ENCODE measurements at regions not wholly inside any gene's neighbourhood (a gene's known extent, or its start where the extent isn't known, plus 50 kb on each side); places are given as distances from the start of the nearest gene placed in this dataset.

DNA sequence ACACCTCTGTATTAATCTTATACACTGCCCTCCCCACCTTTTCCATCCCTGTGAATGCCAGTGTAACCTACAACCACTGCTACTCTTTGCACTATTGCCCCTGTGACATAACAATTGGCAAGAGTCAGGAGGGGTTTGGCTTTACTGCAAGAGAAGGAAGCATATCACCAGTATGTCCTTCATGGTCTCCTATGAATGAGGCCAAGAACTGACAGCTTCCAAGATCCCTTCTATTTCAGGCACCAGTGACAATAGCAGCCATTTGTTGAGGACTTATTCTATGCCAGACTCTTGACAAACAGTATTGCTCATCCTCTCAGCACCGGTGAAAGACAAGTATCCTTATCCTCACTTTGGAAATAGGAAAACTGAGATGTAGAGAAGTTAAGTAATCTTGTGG, 363.9 kb downstream of the MID1IP1 start:
- no peak for ATAC-seq

DNA sequence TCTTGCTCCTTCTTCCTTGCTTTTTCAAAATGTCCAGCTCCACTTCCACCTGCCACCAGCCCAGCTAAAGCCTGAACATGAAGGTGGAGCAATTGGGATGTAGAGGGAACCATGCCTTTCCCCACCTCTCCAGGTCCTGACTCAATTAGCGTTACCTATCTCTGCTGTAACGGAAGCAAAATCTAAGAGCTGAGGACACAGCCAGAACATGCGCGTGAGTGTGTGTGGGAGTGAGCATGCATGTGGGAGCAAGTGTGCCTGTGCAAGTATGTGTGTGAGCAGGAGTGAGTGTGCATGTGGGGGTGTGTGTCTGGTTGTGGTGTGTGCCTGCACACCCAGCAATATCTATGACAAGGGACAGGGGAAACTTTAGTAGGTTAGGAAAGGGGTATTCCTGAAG, 364.5 kb downstream of the MID1IP1 start:
- DNase-seq (ENCODE audit: low spot score): no peak
- ATAC-seq: no peak

More for the DNA sequence above, 363.9 kb downstream of the MID1IP1 start:
- DNase-seq (ENCODE audit: low spot score): no peak

DNA sequence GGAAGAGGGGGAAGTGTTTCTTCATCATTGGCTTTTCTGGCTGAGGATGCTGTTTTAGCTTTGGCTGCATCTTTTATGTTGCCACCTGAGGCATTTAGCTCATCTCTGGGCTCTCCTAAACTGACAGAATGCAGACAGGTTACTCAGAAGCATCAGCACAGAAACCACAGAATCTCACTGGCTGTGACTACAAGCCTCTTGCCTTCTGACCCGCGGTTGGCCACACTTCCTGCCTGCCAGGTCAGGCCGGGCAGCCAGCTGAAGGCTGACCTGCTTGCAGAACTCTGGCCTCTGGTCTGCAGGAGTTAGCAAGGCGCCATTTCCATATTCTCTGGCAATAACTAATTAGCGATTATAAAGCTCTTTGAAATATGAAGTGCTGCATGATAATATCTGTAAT, 366.5 kb downstream of the MID1IP1 start:
- ATAC-seq (no peak), DNase-seq (ENCODE audit: low spot score) (no peak)

DNA sequence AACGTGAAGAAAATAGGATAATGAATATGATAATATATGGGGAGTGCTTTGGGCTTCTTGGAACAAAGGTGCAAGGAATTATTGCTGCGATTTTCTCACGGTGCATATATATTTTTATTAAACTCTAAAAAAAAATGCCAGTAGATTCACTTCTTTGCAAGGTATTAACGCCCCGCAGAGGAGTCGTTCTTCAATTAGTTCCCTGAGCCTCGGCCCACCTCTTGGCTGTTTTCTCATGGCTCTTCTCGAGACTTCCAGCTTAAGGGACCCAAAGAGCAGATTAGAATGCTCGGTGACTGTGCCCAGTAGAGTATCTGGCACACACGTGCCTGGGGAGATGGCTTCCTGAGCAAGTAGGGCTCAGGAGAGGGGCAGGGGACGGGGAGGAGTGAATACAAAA, 367.4 kb downstream of the MID1IP1 start:
- DNase-seq (ENCODE audit: low spot score) (no peak), ATAC-seq (no peak)

DNA sequence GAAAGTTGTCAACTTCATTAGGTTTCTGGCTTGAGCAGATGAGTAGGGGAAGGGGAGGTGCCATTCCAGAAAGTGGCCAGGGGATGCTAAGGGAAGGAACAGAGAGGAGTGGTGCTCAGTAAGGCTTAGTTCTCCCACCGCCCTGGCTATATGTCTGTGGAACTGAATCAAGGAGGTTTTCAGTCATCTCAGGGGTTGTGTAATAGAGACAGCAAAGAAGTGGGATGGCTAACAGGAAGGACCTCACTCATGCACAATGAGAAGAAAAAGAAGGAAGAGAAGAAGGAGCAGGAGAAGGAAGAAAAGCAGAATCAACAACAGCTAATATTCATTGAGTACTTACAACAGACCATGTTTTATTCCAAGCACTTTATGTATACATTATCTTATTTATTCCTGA, 368.7 kb downstream of the MID1IP1 start:
- DNase-seq (ENCODE audit: low spot score) (no peak), ATAC-seq (no peak)

DNA sequence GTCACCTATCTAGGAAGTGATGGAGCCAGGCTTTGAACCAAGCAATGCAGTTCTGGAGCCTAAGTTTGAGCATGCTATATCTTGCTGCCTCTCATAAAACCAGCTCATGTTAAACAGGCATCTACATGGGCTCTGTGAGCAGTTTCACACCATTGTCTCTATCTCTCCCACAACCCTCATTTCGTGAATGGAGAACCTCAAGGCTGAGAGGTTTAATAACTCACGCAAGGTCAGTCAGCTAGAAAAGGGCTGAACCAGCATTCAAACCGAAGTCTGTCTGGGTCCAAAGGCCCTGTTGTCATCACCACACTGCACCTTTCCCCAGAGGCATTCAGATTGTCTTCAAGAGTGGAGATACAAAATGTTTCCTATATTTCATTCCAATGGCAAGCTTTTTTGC, 369.2 kb downstream of the MID1IP1 start:
- ATAC-seq: no peak
- no peak for DNase-seq (ENCODE audit: low spot score)

GRCh38 chrX:39171686-39172085, 370.4 kb downstream of the MID1IP1 start:
- no peak for DNase-seq (ENCODE audit: low spot score)
- no peak for ATAC-seq

DNA sequence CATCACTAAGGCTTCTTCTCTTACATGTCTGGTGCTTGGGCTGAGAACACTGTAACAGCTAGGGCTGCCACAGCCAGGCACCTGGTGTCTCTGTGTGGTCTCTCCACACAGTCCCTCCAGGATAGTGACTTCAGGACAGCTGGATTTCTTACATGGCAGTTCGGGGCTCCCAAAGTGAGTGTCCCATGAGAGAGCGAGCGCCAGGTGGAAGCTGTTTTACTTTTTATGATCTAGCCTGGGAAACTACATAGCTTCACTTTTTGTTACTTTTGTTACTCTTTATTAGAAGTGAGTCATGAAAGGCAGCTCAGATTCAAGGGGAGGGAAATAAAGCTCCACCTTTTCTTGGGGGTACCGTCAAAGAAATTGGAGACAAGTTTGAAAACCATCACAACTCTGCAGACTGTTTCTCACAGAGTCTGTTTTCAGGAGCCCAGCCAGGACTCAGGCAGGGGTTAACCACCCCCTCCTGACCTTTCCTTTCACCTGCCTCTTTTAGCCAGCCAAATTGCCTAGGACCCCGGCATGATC, 373.0 kb downstream of the MID1IP1 start:
- ATAC-seq (no peak), DNase-seq (ENCODE audit: low spot score) (no peak)

DNA sequence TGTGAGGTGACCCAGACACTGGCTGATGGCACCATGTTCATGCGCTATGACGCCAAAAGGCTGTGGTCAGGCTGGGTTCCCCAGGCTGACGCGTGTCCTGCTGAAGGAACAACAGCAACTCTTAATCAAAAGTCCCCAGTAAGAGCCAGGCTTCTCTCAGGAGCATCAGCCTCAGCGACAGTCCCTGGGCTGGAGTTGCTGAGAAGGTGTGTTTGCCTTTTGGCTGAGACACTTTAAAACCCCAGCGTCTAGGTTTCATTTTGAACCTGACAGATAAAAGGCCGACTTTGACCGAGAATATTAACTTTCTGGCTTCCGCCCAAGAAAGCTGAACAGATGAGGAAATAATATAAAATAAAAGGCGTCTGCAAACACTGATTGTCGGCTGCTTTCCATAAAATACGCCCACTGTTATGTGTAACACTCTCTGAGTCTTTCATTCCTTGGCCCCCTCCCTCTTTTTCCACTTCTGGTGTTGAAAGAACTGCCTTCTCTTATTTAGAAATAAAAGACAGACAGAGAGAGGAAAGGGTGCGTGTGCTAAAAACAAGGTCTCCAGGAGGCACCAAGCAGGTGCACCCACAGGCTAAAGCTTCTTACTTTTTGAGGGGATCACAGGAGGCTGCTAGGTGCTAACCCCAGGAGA, 373.6 kb downstream of the MID1IP1 start:
- ATAC-seq: peak; percentile 86
- no peak for DNase-seq (ENCODE audit: low spot score)

GRCh38 chrX:39175418-39176057, 374.3 kb downstream of the MID1IP1 start:
- DNase-seq (ENCODE audit: low spot score) (no peak), ATAC-seq (no peak)

- no peak for ATAC-seq
- no peak for DNase-seq (ENCODE audit: low spot score)
Measured at GRCh38 chrX:39176105-39176504, 374.8 kb downstream of the MID1IP1 start.

DNA sequence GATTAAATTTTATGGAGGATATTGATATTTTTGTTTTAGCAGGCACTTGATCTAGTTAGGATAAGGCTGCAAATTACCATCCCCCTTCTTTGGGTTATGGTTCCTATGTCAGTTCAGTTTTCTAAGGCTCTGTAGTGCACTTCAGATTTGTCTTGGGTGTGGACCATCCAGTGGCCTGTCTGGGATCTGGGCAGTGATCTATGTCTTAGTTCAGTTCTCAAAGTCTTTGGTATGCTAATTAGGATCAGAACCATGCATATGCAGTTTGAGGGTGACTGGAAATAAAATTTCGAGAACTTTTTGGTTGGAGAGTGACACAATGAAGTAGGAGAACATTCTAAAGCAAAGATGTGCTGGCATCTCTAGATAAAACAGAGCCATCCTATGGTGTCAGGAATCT, 388.2 kb downstream of the MID1IP1 start:
- DNase-seq (ENCODE audit: low spot score) (no peak), ATAC-seq (no peak)

DNA sequence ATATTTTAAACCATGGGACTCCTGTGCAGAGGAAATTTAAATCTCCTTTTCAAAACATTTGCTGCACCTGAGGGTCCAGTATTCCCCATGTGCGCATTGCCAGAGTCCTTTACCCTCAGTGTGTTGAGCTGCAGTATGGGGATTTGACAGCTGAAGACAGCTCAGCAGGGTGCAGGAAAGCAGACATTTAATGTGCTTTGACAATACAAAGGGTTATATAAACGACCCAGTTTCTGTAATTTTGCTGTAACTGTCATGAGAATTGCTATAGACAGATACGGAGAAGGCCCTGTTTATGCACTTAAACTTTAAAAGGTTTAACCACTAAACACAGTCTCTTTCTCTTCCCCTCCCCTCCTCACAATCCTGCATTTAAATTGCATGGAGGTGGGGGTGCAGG, 393.4 kb downstream of the MID1IP1 start:
- DNase-seq (ENCODE audit: low spot score) (no peak), ATAC-seq (no peak)

DNA sequence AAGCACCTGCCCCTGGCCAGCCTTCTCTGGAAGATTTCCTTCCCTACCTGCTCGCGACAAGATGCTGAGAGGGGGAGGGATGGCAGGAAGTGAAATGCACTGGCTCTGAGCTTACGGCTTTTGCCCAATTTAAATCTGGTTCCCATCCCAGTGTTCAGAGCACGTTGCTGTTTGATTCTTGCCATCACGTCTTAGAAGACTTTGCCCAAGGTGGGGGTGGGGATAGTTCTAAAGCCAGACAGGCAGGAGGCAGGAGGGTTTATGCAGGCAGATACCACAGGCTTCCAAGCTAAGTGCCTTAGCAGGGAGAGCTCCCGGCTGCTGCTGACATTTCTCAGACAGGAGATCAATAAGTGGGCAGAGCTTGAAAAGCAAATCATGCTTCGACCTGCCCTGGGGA, 393.9 kb downstream of the MID1IP1 start:
- DNase-seq (ENCODE audit: low spot score): no peak
- ATAC-seq: no peak

DNA sequence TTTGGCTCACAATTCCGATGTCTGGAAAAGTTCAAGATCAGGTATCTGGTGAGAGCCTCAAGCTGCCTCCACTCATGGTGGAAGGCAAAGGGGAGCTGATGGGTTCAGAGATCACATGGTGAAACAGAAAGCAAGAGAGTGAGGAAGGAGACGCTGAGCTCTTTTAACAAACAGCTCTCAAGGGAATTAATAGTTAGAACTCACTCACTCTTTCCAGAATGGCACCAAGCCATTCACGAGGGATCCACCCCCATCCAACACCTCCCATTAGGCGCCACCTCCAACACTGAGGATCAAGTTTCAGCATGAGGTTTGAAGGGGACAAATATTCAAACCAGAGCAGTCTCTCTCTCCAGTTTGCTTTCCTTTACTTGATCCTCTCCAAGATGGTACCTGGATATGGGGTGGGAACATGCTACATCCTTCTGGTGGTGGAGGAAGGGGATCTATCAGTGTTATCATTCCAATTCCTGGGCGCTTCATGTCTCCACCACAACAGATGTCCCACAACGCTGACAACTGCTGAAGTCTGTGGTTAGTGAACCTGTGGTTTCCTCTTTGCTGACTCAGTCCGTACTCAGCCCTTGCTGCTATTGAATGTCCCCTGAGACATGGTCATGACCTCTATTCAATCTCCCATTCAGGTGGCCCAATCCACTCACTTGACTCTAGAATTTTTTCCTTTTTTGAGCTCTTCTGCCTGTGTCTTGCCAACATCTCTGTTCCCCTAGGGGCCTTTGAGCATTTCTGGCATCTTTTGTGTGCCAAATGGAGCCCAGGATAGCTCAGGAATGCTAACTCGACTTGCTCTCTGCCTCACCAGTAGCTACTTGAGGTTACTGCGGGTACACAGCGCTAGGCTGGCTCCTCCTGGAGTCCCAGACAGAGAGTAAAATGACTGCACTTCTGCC, 395.2 kb downstream of the MID1IP1 start:
- no peak for DNase-seq (ENCODE audit: low spot score)
- ATAC-seq: no peak

DNA sequence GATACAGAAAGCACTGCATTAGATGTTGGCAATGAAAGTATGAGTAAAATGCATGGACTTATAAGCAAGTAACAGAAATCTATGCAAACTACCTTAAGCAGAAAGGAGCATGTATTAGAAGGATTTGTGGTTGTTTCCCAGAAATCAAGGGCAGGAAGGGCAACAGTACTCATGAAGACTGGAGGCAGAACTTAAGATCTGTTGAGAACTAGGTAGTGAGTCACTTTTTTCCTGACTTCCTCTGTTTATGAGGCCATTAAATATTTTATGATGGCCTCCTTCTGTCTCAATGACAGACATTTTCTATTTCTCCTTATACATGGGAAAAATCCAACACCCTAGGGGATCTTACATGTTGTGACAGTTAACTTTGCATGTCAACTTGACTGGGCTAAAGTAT, 398.2 kb downstream of the MID1IP1 start:
- ATAC-seq: no peak

GRCh38 chrX:39201305-39201990, 400.2 kb downstream of the MID1IP1 start:
- DNase-seq (ENCODE audit: low spot score): no peak
- ATAC-seq: no peak

More for the DNA sequence above, 398.2 kb downstream of the MID1IP1 start:
- no peak for DNase-seq (ENCODE audit: low spot score)

- no peak for DNase-seq (ENCODE audit: low spot score)
- ATAC-seq: no peak
Measured at GRCh38 chrX:39202641-39203040, 401.4 kb downstream of the MID1IP1 start.

GRCh38 chrX:39203427-39203826, 402.2 kb downstream of the MID1IP1 start:
- ATAC-seq: no peak
- no peak for DNase-seq (ENCODE audit: low spot score)

DNA sequence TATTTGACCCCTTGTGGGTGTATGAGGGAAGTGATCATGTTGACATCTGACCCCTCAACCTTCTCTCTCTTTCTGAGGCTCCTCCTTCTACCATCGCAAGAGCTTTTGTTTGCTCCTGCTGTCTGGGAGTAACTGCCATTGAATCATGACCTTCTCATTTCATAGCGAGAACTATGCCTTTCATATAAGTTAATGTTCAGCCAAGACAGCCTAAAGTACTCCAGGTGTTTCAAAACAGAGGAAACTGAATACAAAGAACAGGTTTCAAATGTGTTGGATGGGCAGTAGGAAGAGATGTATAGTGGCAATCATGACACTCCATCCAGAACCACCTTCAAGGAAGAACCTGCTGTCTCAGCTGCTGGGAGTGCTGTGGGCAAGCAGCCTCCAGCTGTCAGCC, 403.1 kb downstream of the MID1IP1 start:
- ATAC-seq: no peak
- DNase-seq (ENCODE audit: low spot score): no peak

GRCh38 chrX:39204945-39205344, 403.7 kb downstream of the MID1IP1 start:
- ATAC-seq: no peak
- no peak for DNase-seq (ENCODE audit: low spot score)
